GM13976 (cell line): ENCODE measurements at regions not wholly inside any gene's neighbourhood (a gene's known extent, or its start where the extent isn't known, plus 50 kb on each side); places are given as distances from the start of the nearest gene placed in this dataset.

Experiments used
- DNase-seq: peaks from one replicate; pipeline ENCODE4 v3.0.0; 2012; ENCODE audit warnings: low spot score
- CTCF ChIP-seq: IDR thresholded peaks from 2 replicates; pipeline ENCODE4 v1.5.1; 2012; ENCODE audit warnings: borderline replicate concordance, mild to moderate bottlenecking; ENCODE audit not compliant: insufficient read depth; ENCODE audit errors: extremely low read depth, missing control alignments, control extremely low read depth
- in situ Hi-C: fragments of 300-500 bp; cut with MboI; formaldehyde crosslinking; loops from one replicate; pipeline ENCODE4 v1.12.0; 2022; ENCODE audit warnings: low sequenced_read_pairs, mixed read lengths, inconsistent platforms; ENCODE audit not compliant: unreplicated experiment

- TF ChIP-seq CTCF, result peak; percentile 48
- in situ Hi-C loops, result no loop called here
- peak; percentile 14 for DNase-seq
Measured at GRCh38 chr10:108204528-108205305, 1040.2 kb upstream of the SORCS1 start.

- TF ChIP-seq CTCF, result no peak
- in situ Hi-C loops, result no loop called here
- DNase-seq, result no peak
Measured at GRCh38 chr10:108203905-108204527, 1039.5 kb upstream of the SORCS1 start.

- DNase-seq, result no peak
- no peak for TF ChIP-seq CTCF
- in situ Hi-C loops, result no loop called here
Measured at GRCh38 chr10:108187408-108188012, 1023.0 kb upstream of the SORCS1 start.

GRCh38 chr10:108184114-108184513 is 1019.6 kb upstream of the SORCS1 start:
- TF ChIP-seq CTCF, result no peak
- DNase-seq, result no peak
- in situ Hi-C loops, result no loop called here

- DNase-seq, result no peak
- no peak for TF ChIP-seq CTCF
- in situ Hi-C loops, result no loop called here
Measured at GRCh38 chr10:108180878-108181277, 1016.4 kb upstream of the SORCS1 start.

- in situ Hi-C loops, result no loop called here
- DNase-seq, result no peak
- TF ChIP-seq CTCF, result no peak
Measured at GRCh38 chr10:108169846-108170245, 1005.3 kb upstream of the SORCS1 start.
